ENCODE measurements at regions not wholly inside any gene's neighbourhood (a gene's known extent, or its start where the extent isn't known, plus 50 kb on each side); places are given as distances from the start of the nearest gene placed in this dataset.
A peak's percentile ranks its signal among the peaks of the same experiment; 100 is the strongest.

- no peak for TF ChIP-seq CTCF (IDR thresholded peaks at IDR 0.05; ENCODE audit: unreplicated experiment in 3 of 3)
- Mint-ChIP-seq H3K4me3 (no peak overlapping the region), H3K4me1 (peaks cover 35% of the 10 kb centered on the region), H3K27me3 (ENCODE audit: low read depth) (peaks cover 4% of the 10 kb centered on the region), H3K36me3 (ENCODE audit: low read depth) (peaks cover 6% of the 10 kb centered on the region), H3K9me3 (no peaks in the 10 kb centered on the region), H3K27ac (no peak overlapping the region)
Measured at GRCh38 chr3:177930771-177931170, 605.5 kb upstream of the KCNMB2 start.

- Mint-ChIP-seq H3K27ac (no peak overlapping the region), H3K27me3 (ENCODE audit: low read depth) (peaks cover 4% of the 10 kb centered on the region), H3K4me3 (no peak overlapping the region), H3K36me3 (ENCODE audit: low read depth) (peaks cover 6% of the 10 kb centered on the region), H3K9me3 (no peaks in the 10 kb centered on the region), H3K4me1 (peaks cover 40% of the 10 kb centered on the region)
- TF ChIP-seq CTCF (IDR thresholded peaks at IDR 0.05; ENCODE audit: unreplicated experiment in 3 of 3) = no peak
Measured at GRCh38 chr3:177931346-177931745, 604.9 kb upstream of the KCNMB2 start.

- no peaks in the 10 kb centered on the region for H3K9me3 Mint-ChIP-seq
- H3K27me3 Mint-ChIP-seq (ENCODE audit: low read depth) = peaks cover 4% of the 10 kb centered on the region
- peaks cover 45% of the 10 kb centered on the region for H3K4me1 Mint-ChIP-seq
- TF ChIP-seq CTCF (IDR thresholded peaks at IDR 0.05; ENCODE audit: unreplicated experiment in 3 of 3) = no peak
- peaks cover 6% of the 10 kb centered on the region for H3K36me3 Mint-ChIP-seq (ENCODE audit: low read depth)
- no peak overlapping the region for H3K27ac Mint-ChIP-seq
- H3K4me3 Mint-ChIP-seq = no peak overlapping the region
Measured at GRCh38 chr3:177932346-177932745, 603.9 kb upstream of the KCNMB2 start.

- H3K36me3 Mint-ChIP-seq (ENCODE audit: low read depth) = peaks cover 6% of the 10 kb centered on the region
- H3K27ac Mint-ChIP-seq = peak overlapping the region in 1 of 3 experiments; percentile 40
- peaks cover 4% of the 10 kb centered on the region for H3K27me3 Mint-ChIP-seq (ENCODE audit: low read depth)
- TF ChIP-seq CTCF (IDR thresholded peaks at IDR 0.05; ENCODE audit: unreplicated experiment in 3 of 3) = no peak
- H3K9me3 Mint-ChIP-seq = no peaks in the 10 kb centered on the region
- no peak overlapping the region for H3K4me3 Mint-ChIP-seq
- H3K4me1 Mint-ChIP-seq = peaks cover 45% of the 10 kb centered on the region
Measured at GRCh38 chr3:177932750-177933660, 603.2 kb upstream of the KCNMB2 start.

- peaks cover 38% of the 10 kb centered on the region for H3K4me1 Mint-ChIP-seq
- TF ChIP-seq CTCF (IDR thresholded peaks at IDR 0.05; ENCODE audit: unreplicated experiment in 3 of 3) = no peak
- peaks cover 4% of the 10 kb centered on the region for H3K27me3 Mint-ChIP-seq (ENCODE audit: low read depth)
- H3K9me3 Mint-ChIP-seq = no peaks in the 10 kb centered on the region
- peak overlapping the region; percentile 54 to 69 (median 59) for H3K27ac Mint-ChIP-seq
- H3K4me3 Mint-ChIP-seq = no peak overlapping the region
- H3K36me3 Mint-ChIP-seq (ENCODE audit: low read depth) = peaks cover 5% of the 10 kb centered on the region
Measured at GRCh38 chr3:177934001-177934891, 602.0 kb upstream of the KCNMB2 start.

Data from nephron (organoid).